ENCODE measurements at regions not wholly inside any gene's neighbourhood (a gene's known extent, or its start where the extent isn't known, plus 50 kb on each side); places are given as distances from the start of the nearest gene placed in this dataset.

GRCh38 chr16:85510041-85510659, 103.0 kb upstream of the GSE1 start:
- no peak for TF ChIP-seq CTCF (IDR thresholded peaks at IDR 0.05; ENCODE audit: insufficient read depth, low read depth, low read length)
- TF ChIP-seq EZH2 (IDR thresholded peaks at IDR 0.05; ENCODE audit: insufficient read depth, low read length) = no peak
